HG03064 (cell line): ENCODE measurements at regions not wholly inside any gene's neighbourhood (a gene's known extent, or its start where the extent isn't known, plus 50 kb on each side); places are given as distances from the start of the nearest gene placed in this dataset.
"Not testable (repeated sequence)": the region's sequence is repeated elsewhere in the genome, so short reads cannot be mapped to it uniquely, and the experiment has no call there.

Source experiments
- ATAC-seq: cut with Tn5 transposase; IDR thresholded peaks from one replicate; pipeline ENCODE4 v1.9.1; 2021; ENCODE audit warnings: low read depth; ENCODE audit not compliant: unreplicated experiment

GRCh38 chrX:54615109-54615508, 85.1 kb downstream of the GNL3L start:
- ATAC-seq: no peak

- no peak for ATAC-seq
Measured at GRCh38 chrX:54633641-54634040, 103.6 kb downstream of the GNL3L start.

DNA sequence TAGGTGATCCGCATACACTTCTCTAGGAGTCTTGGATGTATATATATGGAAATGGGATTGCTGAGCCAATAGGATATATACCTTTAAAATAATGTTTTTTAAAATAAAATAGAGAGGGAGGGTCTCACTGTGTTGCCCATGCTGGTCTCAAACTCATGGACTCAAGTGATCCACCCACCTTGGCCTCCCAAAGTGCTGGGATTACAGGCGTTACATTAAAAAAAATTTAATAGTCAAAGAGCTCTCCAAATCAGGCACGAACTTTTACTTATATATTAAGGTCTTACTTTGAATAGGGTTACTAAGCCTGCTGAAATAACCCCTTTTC, 109.0 kb downstream of the GNL3L start:
- no peak for ATAC-seq

DNA sequence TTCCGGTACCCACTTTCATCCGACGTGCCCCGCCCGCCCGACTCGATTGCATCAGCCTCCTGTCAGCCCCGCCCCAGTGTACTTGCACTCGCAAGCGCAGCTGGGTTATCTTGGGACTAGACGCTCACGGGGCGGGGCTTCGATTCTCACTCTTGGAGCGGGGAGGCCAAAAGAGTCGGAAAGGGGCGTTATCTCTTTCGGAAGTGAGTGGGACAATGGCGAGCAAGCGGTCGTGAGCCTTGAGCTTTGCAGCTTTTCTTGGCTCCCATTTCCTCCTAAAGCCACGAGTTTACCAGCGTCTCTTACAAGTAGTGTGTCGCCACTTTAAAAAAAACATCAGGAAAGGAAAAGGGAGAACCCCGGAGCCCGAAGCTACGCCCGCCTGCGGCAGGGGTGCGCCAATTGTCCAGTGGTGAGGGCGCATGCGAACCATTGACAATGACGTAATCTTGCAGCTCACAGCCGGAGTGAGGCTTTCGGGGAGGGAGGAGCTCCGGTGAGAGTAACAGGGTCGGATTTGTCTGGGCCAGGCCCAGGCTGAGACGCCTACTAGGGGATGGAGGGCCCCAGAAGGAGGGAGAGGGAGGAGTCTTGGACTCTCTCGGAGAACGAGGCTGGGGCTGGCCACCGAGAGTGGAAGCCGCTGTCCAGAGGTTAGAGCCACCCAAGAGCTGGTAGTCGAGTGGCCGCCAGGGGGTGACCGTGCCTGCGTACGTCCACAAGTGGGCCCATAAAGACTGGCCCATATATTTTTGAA, 109.5 kb downstream of the GNL3L start:
- peak; percentile 94 for ATAC-seq

GRCh38 chrX:54640103-54640690, 110.2 kb downstream of the GNL3L start:
- ATAC-seq: no peak

DNA sequence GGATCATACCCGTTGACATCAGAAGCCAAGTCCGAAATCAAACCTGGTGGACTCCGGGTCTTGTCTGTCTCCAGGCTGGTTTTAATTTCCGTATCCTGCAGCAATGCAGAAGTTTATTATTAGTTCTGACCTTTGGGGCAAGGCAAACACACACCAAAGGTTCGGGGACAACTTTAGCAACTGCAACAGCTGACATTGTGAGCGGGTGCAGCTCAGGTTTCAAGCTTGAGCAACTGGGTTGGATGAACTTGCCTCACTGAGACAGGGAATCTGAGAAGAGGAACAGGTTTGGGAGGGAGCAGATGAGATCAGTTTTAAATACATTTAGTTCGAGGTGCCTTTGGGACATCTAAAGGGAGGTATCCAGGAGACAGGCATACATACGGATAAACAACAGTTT, 110.7 kb downstream of the GNL3L start:
- no peak for ATAC-seq

DNA sequence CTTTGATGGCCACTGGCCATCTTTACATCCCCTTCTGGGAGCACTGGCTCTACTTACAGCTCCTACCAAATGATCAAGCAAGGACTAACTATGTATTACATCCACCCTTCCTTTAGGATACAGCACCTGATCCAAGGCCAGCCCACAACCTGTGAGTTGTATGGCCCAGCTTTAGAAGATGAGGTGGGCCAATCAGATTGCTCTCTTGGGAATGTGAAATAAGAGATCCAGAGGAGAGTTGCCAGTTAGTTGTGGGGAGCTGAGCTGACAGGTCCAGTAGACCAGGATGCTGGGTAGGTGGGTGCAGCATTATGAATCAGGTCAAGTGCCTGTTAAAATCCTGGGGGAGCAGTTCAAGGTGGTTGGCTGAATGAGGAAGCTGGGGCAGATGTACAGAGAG, 111.5 kb downstream of the GNL3L start:
- ATAC-seq: no peak

DNA sequence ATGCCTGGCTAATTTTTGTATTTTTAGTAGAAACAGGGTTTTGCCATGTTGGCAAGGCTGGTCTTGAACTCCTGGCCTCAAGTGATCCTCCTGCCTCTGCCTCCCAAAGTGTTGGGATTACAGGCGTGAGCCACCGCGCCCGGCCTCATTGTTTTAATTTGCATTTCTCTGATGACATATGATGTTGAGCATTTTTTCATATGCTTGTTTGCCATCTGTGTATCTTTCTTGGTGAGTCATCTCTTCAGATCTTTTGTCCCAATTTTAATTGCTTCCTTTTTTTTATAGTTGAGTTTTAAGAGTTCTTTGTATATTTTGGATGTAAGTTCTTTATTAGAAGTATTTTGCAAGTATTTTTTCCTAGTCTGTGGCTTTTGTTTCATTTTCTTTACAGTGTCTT, 117.6 kb downstream of the GNL3L start:
- ATAC-seq: not testable (repeated sequence)

DNA sequence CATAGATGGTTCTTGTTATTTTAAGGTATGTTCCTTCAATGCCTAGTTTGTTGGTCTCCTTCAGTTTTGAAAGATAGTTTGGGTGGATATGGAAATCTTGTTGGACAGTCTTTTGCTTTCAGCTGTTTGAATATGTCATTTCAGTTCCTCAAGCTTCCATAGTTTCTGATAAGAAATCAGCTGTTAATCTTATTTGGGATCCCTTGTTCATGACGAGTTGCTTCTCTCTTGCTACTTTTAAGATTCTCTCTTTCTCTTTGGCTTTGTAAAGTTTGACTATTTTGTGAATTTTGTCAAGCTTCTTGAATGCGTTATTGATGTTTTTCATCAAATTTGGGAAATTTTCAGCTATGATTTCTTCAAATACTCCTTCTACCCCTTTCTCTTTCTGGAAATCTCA, 129.5 kb downstream of the GNL3L start:
- no peak for ATAC-seq

GRCh38 chrX:54675762-54676161, 122.3 kb downstream of the ITIH6 start:
- no peak for ATAC-seq

GRCh38 chrX:54695231-54695630, 102.8 kb downstream of the ITIH6 start:
- no peak for ATAC-seq

DNA sequence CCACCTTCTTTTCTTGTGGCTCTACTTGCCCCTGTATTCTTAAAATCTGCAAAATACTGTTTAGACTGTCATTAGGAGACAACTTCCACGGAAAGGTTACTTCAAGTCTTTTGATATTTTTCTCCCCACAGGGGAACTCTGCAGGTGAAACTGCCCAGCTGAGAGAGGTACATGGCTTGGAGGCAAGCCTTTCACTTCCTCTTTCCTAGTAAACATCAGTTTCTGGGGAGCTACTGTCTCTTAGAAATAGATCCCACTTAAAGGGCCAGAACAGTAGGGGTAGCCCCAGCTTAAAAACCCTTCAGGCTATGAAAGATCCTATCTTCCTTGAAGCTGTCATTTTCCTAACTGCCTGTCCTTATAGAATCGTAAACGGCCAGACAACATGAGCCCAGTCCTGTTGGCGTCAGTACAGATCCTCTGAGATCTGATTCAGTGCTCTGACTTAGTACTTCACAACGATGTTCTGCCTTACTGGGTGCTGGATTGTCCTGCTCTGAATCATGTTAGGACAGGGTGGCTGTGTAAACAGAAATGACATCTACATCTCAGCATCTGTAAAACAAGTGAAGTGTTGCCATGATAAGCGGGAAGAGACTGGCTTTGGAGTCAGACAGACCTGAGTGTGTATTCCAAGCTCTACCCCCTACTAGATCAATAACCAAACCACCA, 102.1 kb downstream of the ITIH6 start:
- peak; percentile 89 for ATAC-seq
